ENCODE measurements at regions not wholly inside any gene's neighbourhood (a gene's known extent, or its start where the extent isn't known, plus 50 kb on each side); places are given as distances from the start of the nearest gene placed in this dataset.

- no peaks in the 10 kb centered on the region for H3K27me3 ChIP-seq
- H3K4me3 ChIP-seq: no peak overlapping the region
- H3K27ac ChIP-seq: no peak overlapping the region
- no peak for DNase-seq
- no peaks in the 10 kb centered on the region for H3K4me1 ChIP-seq
- H3K9me3 ChIP-seq: peaks cover 0 to 5% (median 0%) of the 10 kb centered on the region in 4 donors
- intact Hi-C loops (cut with DNase I): no loop called here
- TF ChIP-seq POLR2AphosphoS5 (IDR thresholded peaks at IDR 0.05): no peak
- no peaks in the 10 kb centered on the region for H3K36me3 ChIP-seq
Observed at GRCh38 chr5:13303445-13303844, 641.0 kb downstream of the DNAH5 start.

- Histone ChIP-seq H3K4me1 (no peaks in the 10 kb centered on the region), H3K27ac (no peak overlapping the region), H3K36me3 (no peaks in the 10 kb centered on the region), H3K4me3 (no peak overlapping the region), H3K9me3 (peaks cover 0 to 3% (median 0%) of the 10 kb centered on the region in 4 donors), H3K27me3 (no peaks in the 10 kb centered on the region)
- 87 to 88% methylated on average over 2 of the region's 2 CpGs for WGBS, 2 donors
- DNase-seq: no peak
- TF ChIP-seq EP300 (IDR thresholded peaks at IDR 0.05) (no peak), POLR2A (IDR thresholded peaks at IDR 0.05) (no peak), CTCF (IDR thresholded peaks at IDR 0.05) (no peak), POLR2AphosphoS5 (IDR thresholded peaks at IDR 0.05) (no peak)
- intact Hi-C loops (cut with DNase I): no loop called here
Observed at GRCh38 chr5:13278811-13279210, 665.7 kb downstream of the DNAH5 start.

- WGBS, 2 donors: 65 to 73% methylated on average over 2 of the region's 2 CpGs
- H3K4me3 ChIP-seq: no peak overlapping the region
- no peak for TF ChIP-seq EP300 (IDR thresholded peaks at IDR 0.05)
- intact Hi-C loops (cut with DNase I): no loop called here
- H3K9me3 ChIP-seq: peaks cover 0 to 3% (median 0%) of the 10 kb centered on the region in 4 donors
- H3K36me3 ChIP-seq: no peaks in the 10 kb centered on the region
- H3K27me3 ChIP-seq: no peaks in the 10 kb centered on the region
- H3K4me1 ChIP-seq: no peaks in the 10 kb centered on the region
- H3K27ac ChIP-seq: no peak overlapping the region
- DNase-seq: no peak
Observed at GRCh38 chr5:13278148-13278547, 666.3 kb downstream of the DNAH5 start.

- no peak for TF ChIP-seq EP300 (IDR thresholded peaks at IDR 0.05)
- TF ChIP-seq POLR2AphosphoS5 (IDR thresholded peaks at IDR 0.05): no peak
- no peak for TF ChIP-seq CTCF (IDR thresholded peaks at IDR 0.05)
- intact Hi-C loops (cut with DNase I): no loop called here
- H3K27me3 ChIP-seq: no peaks in the 10 kb centered on the region
- 74 to 82% methylated on average over 1 of the region's 1 CpG for WGBS, 2 donors
- H3K4me1 ChIP-seq: no peaks in the 10 kb centered on the region
- no peak overlapping the region for H3K4me3 ChIP-seq
- DNase-seq: no peak
- H3K36me3 ChIP-seq: no peaks in the 10 kb centered on the region
- no peak overlapping the region for H3K27ac ChIP-seq
- H3K9me3 ChIP-seq: peaks cover 0 to 3% (median 0%) of the 10 kb centered on the region in 4 donors
Observed at GRCh38 chr5:13276156-13276555, 668.3 kb downstream of the DNAH5 start.

- H3K4me3 ChIP-seq: no peak overlapping the region
- no peak for DNase-seq
Observed at GRCh38 chr5:13263701-13264100, 680.8 kb downstream of the DNAH5 start.

More at GRCh38 chr5:13263701-13264100, 680.8 kb downstream of the DNAH5 start:
- H3K27ac ChIP-seq: no peak overlapping the region
- no peaks in the 10 kb centered on the region for H3K27me3 ChIP-seq
- no peaks in the 10 kb centered on the region for H3K4me1 ChIP-seq
- H3K9me3 ChIP-seq: peaks cover 0 to 4% (median 0%) of the 10 kb centered on the region in 4 donors
- H3K36me3 ChIP-seq: no peaks in the 10 kb centered on the region
- intact Hi-C loops (cut with DNase I): no loop called here
- TF ChIP-seq POLR2A (IDR thresholded peaks at IDR 0.05) (no peak), POLR2AphosphoS5 (IDR thresholded peaks at IDR 0.05) (no peak), EP300 (IDR thresholded peaks at IDR 0.05) (no peak), CTCF (IDR thresholded peaks at IDR 0.05) (no peak)
- WGBS, 2 donors: 92 to 93% methylated on average over 1 of the region's 1 CpG

Data from sigmoid colon (tissue), 6 donors.